ENCODE measurements at regions not wholly inside any gene's neighbourhood (a gene's known extent, or its start where the extent isn't known, plus 50 kb on each side); places are given as distances from the start of the nearest gene placed in this dataset.

DNA sequence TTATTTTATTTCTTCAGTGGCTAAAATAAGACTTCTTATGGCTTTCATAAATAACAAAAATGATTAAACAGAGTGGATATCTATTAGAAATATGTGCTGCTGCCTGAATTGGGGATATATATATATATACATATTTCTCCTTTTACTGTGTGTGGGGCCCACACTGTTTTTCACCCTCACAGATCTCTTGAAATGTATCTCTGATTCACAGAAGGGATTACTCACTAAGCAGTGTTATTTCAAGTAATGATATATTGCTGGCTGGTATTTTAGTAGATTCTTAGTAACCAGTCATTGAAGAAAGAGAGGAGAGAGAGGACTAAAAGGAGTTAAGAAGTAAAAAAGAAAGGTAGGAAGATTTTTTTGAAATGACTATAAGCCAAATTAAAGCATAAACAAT is 308.6 kb upstream of the NRP1 start:
- no peak overlapping the region for H2BK12ac ChIP-seq (ENCODE audit: insufficient read length, low read depth, low read length)
- no peaks in the 10 kb centered on the region for H3K9me3 ChIP-seq (ENCODE audit: control insufficient read depth, low read depth, low read length)
- H3K27ac ChIP-seq (ENCODE audit: insufficient read length, low read depth, low read length): no peak overlapping the region
- no peak overlapping the region for H2BK15ac ChIP-seq (ENCODE audit: low read depth, low read length)
- Mint-ChIP-seq H3K27me3 (ENCODE audit: low read depth) (no peaks in the 10 kb centered on the region; the same call in 1 of the 2 replicates), H3K9me3 (no peaks in the 10 kb centered on the region; a peak in 1 of 5 replicates), H3K4me1 (no peaks in the 10 kb centered on the region), H3K4me3 (no peak overlapping the region), H3K27ac (no peak overlapping the region), H3K36me3 (ENCODE audit: insufficient read depth in 1 of 3, low read depth in 3 of 3) (0 out of 7 replicates have a peak, but pooled peaks cover 0 to under 1% (median 0%) of the 10 kb centered on the region in 3 experiments)
- H3K9ac ChIP-seq (ENCODE audit: extremely low read depth, insufficient read length, low read length): no peak overlapping the region
- no peaks in the 10 kb centered on the region for H3K4me1 ChIP-seq (ENCODE audit: insufficient read depth, low read length)
- H3K14ac ChIP-seq (ENCODE audit: insufficient read depth, low read length): no peak overlapping the region
- no peak overlapping the region for H4K8ac ChIP-seq (replicated peaks; ENCODE audit: insufficient read length, low read depth, low read length)
- H2AFZ ChIP-seq (ENCODE audit: low read length): no peak overlapping the region
- no peak overlapping the region for H2BK120ac ChIP-seq (ENCODE audit: low read depth, low read length, poor library complexity, severe bottlenecking)
- TF ChIP-seq, protein P1, sequence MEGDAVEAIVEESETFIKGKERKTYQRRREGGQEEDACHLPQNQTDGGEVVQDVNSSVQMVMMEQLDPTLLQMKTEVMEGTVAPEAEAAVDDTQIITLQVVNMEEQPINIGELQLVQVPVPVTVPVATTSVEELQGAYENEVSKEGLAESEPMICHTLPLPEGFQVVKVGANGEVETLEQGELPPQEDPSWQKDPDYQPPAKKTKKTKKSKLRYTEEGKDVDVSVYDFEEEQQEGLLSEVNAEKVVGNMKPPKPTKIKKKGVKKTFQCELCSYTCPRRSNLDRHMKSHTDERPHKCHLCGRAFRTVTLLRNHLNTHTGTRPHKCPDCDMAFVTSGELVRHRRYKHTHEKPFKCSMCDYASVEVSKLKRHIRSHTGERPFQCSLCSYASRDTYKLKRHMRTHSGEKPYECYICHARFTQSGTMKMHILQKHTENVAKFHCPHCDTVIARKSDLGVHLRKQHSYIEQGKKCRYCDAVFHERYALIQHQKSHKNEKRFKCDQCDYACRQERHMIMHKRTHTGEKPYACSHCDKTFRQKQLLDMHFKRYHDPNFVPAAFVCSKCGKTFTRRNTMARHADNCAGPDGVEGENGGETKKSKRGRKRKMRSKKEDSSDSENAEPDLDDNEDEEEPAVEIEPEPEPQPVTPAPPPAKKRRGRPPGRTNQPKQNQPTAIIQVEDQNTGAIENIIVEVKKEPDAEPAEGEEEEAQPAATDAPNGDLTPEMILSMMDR (conservative IDR thresholded peaks at IDR 0.05): no peak
- H2BK20ac ChIP-seq (ENCODE audit: low read depth, low read length, poor library complexity, severe bottlenecking): no peak overlapping the region
- H2BK5ac ChIP-seq (ENCODE audit: insufficient read length, low read length): no peak overlapping the region
- H4K91ac ChIP-seq (ENCODE audit: insufficient read length, low read depth, low read length): no peak overlapping the region
- no peak overlapping the region for H4K5ac ChIP-seq (ENCODE audit: insufficient read length, low read depth, low read length)
- no peak overlapping the region for H3K4ac ChIP-seq (ENCODE audit: low read depth, low read length)
- H3K79me1 ChIP-seq (ENCODE audit: insufficient read depth, low read depth, low read length, poor library complexity, severe bottlenecking): no peaks in the 10 kb centered on the region
- no peaks in the 10 kb centered on the region for H3K79me2 ChIP-seq (ENCODE audit: insufficient read depth, low read length)
- no peak for DNase-seq
- H3T11ph ChIP-seq (ENCODE audit: low read length): no peak overlapping the region
- no peaks in the 10 kb centered on the region for H3K27me3 ChIP-seq (ENCODE audit: insufficient read depth, low read length)
- no peak overlapping the region for H3K56ac ChIP-seq (ENCODE audit: insufficient read length, low read depth, low read length)
- H4K20me1 ChIP-seq (ENCODE audit: control insufficient read depth, insufficient read depth, insufficient read length): no peaks in the 10 kb centered on the region
- H3K4me2 ChIP-seq (ENCODE audit: insufficient read depth, insufficient read length, low read length): no peak overlapping the region
- no peak overlapping the region for H3K23ac ChIP-seq (ENCODE audit: insufficient read length, low read depth, low read length)
- H3K18ac ChIP-seq (ENCODE audit: insufficient read length, low read depth, low read length): no peak overlapping the region
- H3K23me2 ChIP-seq (ENCODE audit: insufficient read length, low read depth, low read length, poor library complexity, severe bottlenecking): no peaks in the 10 kb centered on the region
- H2AK5ac ChIP-seq (ENCODE audit: insufficient read length, low read length): no peak overlapping the region

Measured in H9 (cell line).